ENCODE measurements at regions not wholly inside any gene's neighbourhood (a gene's known extent, or its start where the extent isn't known, plus 50 kb on each side); places are given as distances from the start of the nearest gene placed in this dataset.

DNA sequence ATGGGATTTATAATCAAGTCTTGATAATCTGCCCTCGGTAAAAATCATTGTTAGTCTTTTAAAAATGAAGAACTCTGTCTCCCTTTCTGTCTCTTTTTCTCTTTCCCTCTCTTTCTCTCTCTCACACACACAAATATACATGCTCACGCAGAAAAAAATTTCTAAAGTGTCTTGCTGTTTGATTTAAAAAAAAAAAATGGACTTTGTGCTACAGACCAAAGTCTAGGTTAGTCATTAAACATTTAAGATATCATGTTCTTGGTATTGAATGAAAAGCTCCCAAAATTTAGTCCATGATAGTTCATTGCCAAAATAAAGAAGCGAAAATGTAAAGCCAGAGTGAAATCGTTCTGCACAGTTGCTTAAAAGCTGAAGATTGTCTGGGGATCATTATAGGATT is 665.8 kb downstream of the SORCS1 start:
- Histone ChIP-seq H3K4me3 (ENCODE audit: low read depth, low read length) (no peak overlapping the region), H3K4me1 (no peaks in the 10 kb centered on the region), H3K36me3 (ENCODE audit: control insufficient read depth, insufficient read depth, low read length) (no peaks in the 10 kb centered on the region), H3K9me3 (no peaks in the 10 kb centered on the region), H3K27me3 (replicated peaks; ENCODE audit: control insufficient read depth, insufficient read depth, low read length) (no peaks in the 10 kb centered on the region)
- no peaks in the 10 kb centered on the region for H3K36me3 Mint-ChIP-seq (ENCODE audit: insufficient read depth, unreplicated experiment)
- ChIA-PET POLR2A (no interaction called here), CTCF (no interaction called here)
- BruUV-seq (replicated peaks) = no TSS peak
- no peaks in the 10 kb centered on the region for H3K4me1 Mint-ChIP-seq (ENCODE audit: low read depth, unreplicated experiment)
- no peak for DNase-seq
- H3K27me3 Mint-ChIP-seq (ENCODE audit: insufficient read depth, unreplicated experiment) = no peaks in the 10 kb centered on the region
- H3K4me3 Mint-ChIP-seq (ENCODE audit: unreplicated experiment) = no peak overlapping the region
- H3K27ac Mint-ChIP-seq (ENCODE audit: unreplicated experiment) = no peak overlapping the region
- intact Hi-C loops (cut with micrococcal nuclease; ENCODE audit: unreplicated experiment) = no loop called here
- TF ChIP-seq, protein P1, sequence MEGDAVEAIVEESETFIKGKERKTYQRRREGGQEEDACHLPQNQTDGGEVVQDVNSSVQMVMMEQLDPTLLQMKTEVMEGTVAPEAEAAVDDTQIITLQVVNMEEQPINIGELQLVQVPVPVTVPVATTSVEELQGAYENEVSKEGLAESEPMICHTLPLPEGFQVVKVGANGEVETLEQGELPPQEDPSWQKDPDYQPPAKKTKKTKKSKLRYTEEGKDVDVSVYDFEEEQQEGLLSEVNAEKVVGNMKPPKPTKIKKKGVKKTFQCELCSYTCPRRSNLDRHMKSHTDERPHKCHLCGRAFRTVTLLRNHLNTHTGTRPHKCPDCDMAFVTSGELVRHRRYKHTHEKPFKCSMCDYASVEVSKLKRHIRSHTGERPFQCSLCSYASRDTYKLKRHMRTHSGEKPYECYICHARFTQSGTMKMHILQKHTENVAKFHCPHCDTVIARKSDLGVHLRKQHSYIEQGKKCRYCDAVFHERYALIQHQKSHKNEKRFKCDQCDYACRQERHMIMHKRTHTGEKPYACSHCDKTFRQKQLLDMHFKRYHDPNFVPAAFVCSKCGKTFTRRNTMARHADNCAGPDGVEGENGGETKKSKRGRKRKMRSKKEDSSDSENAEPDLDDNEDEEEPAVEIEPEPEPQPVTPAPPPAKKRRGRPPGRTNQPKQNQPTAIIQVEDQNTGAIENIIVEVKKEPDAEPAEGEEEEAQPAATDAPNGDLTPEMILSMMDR (IDR thresholded peaks at IDR 0.05; ENCODE audit: insufficient read depth in 1 of 2, low read depth in 1 of 2, low read length in 1 of 2, severe bottlenecking in 1 of 2, unreplicated experiment in 1 of 2) = no peak
- no peaks in the 10 kb centered on the region for H3K9me3 Mint-ChIP-seq (ENCODE audit: unreplicated experiment)

DNA sequence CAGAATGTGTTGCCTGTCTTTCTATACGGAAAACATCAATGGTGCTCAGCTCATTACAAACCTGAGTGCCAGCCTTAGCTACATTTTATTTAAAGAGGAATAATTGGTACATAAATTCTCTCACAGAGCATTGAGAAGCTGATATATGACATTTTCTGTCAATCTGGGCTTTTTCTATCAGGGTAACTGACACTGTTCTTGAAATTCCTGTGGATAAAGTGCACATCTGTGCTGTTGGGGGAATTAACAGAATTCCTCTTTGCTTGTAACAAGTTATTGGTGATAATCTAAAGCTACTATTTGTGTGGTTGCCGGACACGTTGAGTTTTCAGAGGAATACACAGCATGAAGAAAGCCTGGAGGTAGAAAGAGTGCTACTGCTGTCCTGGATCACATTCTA is 668.6 kb downstream of the SORCS1 start:
- H3K4me1 Mint-ChIP-seq (ENCODE audit: low read depth, unreplicated experiment) = no peaks in the 10 kb centered on the region
- ChIA-PET POLR2A (no interaction called here), CTCF (no interaction called here)
- no peaks in the 10 kb centered on the region for H3K36me3 Mint-ChIP-seq (ENCODE audit: insufficient read depth, unreplicated experiment)
- Histone ChIP-seq H3K36me3 (ENCODE audit: control insufficient read depth, insufficient read depth, low read length) (no peaks in the 10 kb centered on the region), H3K4me1 (no peaks in the 10 kb centered on the region), H3K9me3 (0 out of 2 replicates have a peak, but pooled peaks cover 4% of the 10 kb centered on the region), H3K4me3 (ENCODE audit: low read depth, low read length) (no peak overlapping the region), H3K27me3 (replicated peaks; ENCODE audit: control insufficient read depth, insufficient read depth, low read length) (no peaks in the 10 kb centered on the region)
- H3K4me3 Mint-ChIP-seq (ENCODE audit: unreplicated experiment) = no peak overlapping the region
- peaks cover 4% of the 10 kb centered on the region for H3K9me3 Mint-ChIP-seq (ENCODE audit: unreplicated experiment)
- TF ChIP-seq, protein P1 (IDR thresholded peaks at IDR 0.05; ENCODE audit: insufficient read depth in 1 of 2, low read depth in 1 of 2, low read length in 1 of 2, severe bottlenecking in 1 of 2, unreplicated experiment in 1 of 2) = no peak
- no peak for DNase-seq
- no peaks in the 10 kb centered on the region for H3K27me3 Mint-ChIP-seq (ENCODE audit: insufficient read depth, unreplicated experiment)
- no TSS peak for BruUV-seq (replicated peaks)
- intact Hi-C loops (cut with micrococcal nuclease; ENCODE audit: unreplicated experiment) = no loop called here
- H3K27ac Mint-ChIP-seq (ENCODE audit: unreplicated experiment) = no peak overlapping the region

DNA sequence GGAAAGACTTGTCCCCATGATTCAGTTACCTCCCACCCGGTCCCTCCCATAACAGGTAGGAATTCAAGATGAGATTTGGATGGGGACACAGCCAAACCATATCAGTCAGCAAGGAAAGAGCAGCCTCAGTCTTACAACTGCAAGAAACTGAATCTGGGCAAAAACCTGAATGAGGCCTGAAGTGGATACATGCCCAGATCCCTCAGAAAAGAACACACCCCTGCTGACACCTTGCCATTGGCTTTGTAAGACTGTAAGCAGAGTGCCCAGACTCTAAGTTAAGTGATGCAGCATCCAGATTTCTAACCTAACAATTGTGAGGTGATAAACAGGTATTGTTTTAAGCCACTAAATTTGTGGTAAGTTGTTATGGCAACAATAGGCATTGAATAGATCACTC is 670.8 kb downstream of the SORCS1 start:
- intact Hi-C loops (cut with micrococcal nuclease; ENCODE audit: unreplicated experiment) = no loop called here
- Mint-ChIP-seq H3K27ac (ENCODE audit: unreplicated experiment) (no peak overlapping the region), H3K4me1 (ENCODE audit: low read depth, unreplicated experiment) (no peaks in the 10 kb centered on the region), H3K27me3 (ENCODE audit: insufficient read depth, unreplicated experiment) (no peaks in the 10 kb centered on the region), H3K36me3 (ENCODE audit: insufficient read depth, unreplicated experiment) (no peaks in the 10 kb centered on the region), H3K4me3 (ENCODE audit: unreplicated experiment) (no peak overlapping the region), H3K9me3 (ENCODE audit: unreplicated experiment) (peaks cover 10% of the 10 kb centered on the region)
- ChIA-PET POLR2A (no interaction called here), CTCF (no interaction called here)
- TF ChIP-seq, protein P1 (IDR thresholded peaks at IDR 0.05; ENCODE audit: insufficient read depth in 1 of 2, low read depth in 1 of 2, low read length in 1 of 2, severe bottlenecking in 1 of 2, unreplicated experiment in 1 of 2) = no peak
- H3K36me3 ChIP-seq (ENCODE audit: control insufficient read depth, insufficient read depth, low read length) = no peaks in the 10 kb centered on the region
- no TSS peak for BruUV-seq (replicated peaks)
- no peak overlapping the region for H3K4me3 ChIP-seq (ENCODE audit: low read depth, low read length)
- 0 out of 2 replicates have a peak, but pooled peaks cover 4% of the 10 kb centered on the region for H3K9me3 ChIP-seq
- DNase-seq = no peak
- H3K27me3 ChIP-seq (replicated peaks; ENCODE audit: control insufficient read depth, insufficient read depth, low read length) = no peaks in the 10 kb centered on the region
- H3K4me1 ChIP-seq = no peaks in the 10 kb centered on the region

Data from Caco-2 (cell line).